Tibial nerve (tissue), 3 donors: ENCODE measurements at regions not wholly inside any gene's neighbourhood (a gene's known extent, or its start where the extent isn't known, plus 50 kb on each side); places are given as distances from the start of the nearest gene placed in this dataset.
"Not testable (repeated sequence)": the region's sequence is repeated elsewhere in the genome, so short reads cannot be mapped to it uniquely, and the experiment has no call there.

Experiments used
- POLR2A ChIP-seq, 2 donors: fragments of 450-650 bp; IDR thresholded peaks; one replicate each; pipeline ENCODE4 v1.6.1; 2017; ENCODE audit warnings: antibody characterized with exemption in 2 of 2, mild to moderate bottlenecking in 2 of 2, moderate library complexity in 2 of 2
- TF ChIP-seq, protein P1 (sequence below), 5 experiments: fragments of 200-600 bp in 3 of 5; fragments of 450-650 bp in 2 of 5; sonication (generic) in 3 of 5; IDR thresholded peaks; one replicate each; pipeline ENCODE4 v1.5.1; 2016 to 2019; ENCODE audit warnings: antibody characterized with exemption in 5 of 5, mild to moderate bottlenecking in 3 of 5, moderate library complexity in 2 of 5

DNA sequence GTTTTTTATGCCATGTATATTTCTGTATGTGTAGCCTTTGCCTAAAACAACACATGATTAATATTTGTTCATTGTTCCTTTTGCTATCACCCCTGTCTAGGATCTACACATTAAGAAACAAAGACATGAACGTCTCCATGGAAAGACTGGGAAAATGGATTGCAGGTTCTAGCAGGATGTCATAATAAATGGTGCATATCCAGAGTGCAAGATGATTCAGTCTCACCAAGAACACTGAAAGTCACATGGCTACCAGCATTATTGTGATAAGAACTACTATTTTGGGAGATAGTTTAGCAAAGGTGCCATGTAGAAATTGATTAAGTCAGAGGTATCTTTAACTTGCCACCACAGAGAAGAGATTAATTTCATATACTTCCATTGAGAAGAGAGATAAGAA lies 398.3 kb downstream of the OR4F29 start:
- TF ChIP-seq, protein P1, sequence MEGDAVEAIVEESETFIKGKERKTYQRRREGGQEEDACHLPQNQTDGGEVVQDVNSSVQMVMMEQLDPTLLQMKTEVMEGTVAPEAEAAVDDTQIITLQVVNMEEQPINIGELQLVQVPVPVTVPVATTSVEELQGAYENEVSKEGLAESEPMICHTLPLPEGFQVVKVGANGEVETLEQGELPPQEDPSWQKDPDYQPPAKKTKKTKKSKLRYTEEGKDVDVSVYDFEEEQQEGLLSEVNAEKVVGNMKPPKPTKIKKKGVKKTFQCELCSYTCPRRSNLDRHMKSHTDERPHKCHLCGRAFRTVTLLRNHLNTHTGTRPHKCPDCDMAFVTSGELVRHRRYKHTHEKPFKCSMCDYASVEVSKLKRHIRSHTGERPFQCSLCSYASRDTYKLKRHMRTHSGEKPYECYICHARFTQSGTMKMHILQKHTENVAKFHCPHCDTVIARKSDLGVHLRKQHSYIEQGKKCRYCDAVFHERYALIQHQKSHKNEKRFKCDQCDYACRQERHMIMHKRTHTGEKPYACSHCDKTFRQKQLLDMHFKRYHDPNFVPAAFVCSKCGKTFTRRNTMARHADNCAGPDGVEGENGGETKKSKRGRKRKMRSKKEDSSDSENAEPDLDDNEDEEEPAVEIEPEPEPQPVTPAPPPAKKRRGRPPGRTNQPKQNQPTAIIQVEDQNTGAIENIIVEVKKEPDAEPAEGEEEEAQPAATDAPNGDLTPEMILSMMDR (IDR thresholded peaks at IDR 0.05): not testable (repeated sequence)
- TF ChIP-seq POLR2A (IDR thresholded peaks at IDR 0.05): not testable (repeated sequence)
